IMR-90 (cell line): ENCODE measurements at regions not wholly inside any gene's neighbourhood (a gene's known extent, or its start where the extent isn't known, plus 50 kb on each side); places are given as distances from the start of the nearest gene placed in this dataset.

Source experiments
- ATAC-seq: fragments of 200-7000 bp; cut with Tn5 transposase; 2 replicates; pipeline ENCODE4 v1.9.1; 2020; ENCODE audit warnings: low read depth, mild to moderate bottlenecking, moderate library complexity
- BruUV-seq: library from RNA; stranded (reverse); fragments of 400-500 nt; replicated peaks from 2 replicates; lab custom pipeline; 2021; lab: Mats Ljungman, UMichigan
- CTCF ChIA-PET: fragments of 300-600 bp; formaldehyde crosslinking; extraction: SDS; loops from one replicate; lab custom pipeline; 2021; ENCODE audit warnings: antibody characterized with exemption; lab: Yijun Ruan, JAX
- POLR2A ChIA-PET: fragments of 300-600 bp; sonication (Branson Sonifier 250); formaldehyde crosslinking; loops from one replicate; lab custom pipeline; 2022; ENCODE audit warnings: antibody characterized with exemption; ENCODE audit not compliant: unreplicated experiment; lab: Charles Lee
- DNase-seq: peaks from one replicate; pipeline ENCODE4 v3.0.0; 2013
- H2AFZ ChIP-seq: replicated peaks from 2 replicates; pipeline ENCODE3; 2013; ENCODE audit warnings: low read length, mild to moderate bottlenecking; ENCODE audit not compliant: poor library complexity
- H2AK5ac ChIP-seq: 2 replicates; pipeline ENCODE4 v1.6.1; 2013; ENCODE audit warnings: low read depth, low read length, inconsistent platforms
- H2AK9ac ChIP-seq: replicated peaks from 2 replicates; pipeline ENCODE3; 2013; ENCODE audit warnings: mild to moderate bottlenecking, low read depth, low read length, moderate library complexity; ENCODE audit not compliant: poor library complexity
- H2BK120ac ChIP-seq: 2 replicates; pipeline ENCODE4 v1.6.1; 2013; ENCODE audit warnings: low read depth, low read length, inconsistent platforms
- H2BK15ac ChIP-seq: 3 replicates; pipeline ENCODE4 v1.6.1; 2013; ENCODE audit warnings: low read depth, low read length, inconsistent platforms
- H2BK20ac ChIP-seq: 2 replicates; pipeline ENCODE4 v1.6.1; 2013; ENCODE audit warnings: low read depth, mild to moderate bottlenecking, inconsistent platforms, low read length, moderate library complexity
- H2BK5ac ChIP-seq: 2 replicates; pipeline ENCODE4 v1.6.1; 2013; ENCODE audit warnings: mild to moderate bottlenecking, low read depth, low read length, inconsistent platforms; ENCODE audit not compliant: poor library complexity, severe bottlenecking
- H3K14ac ChIP-seq: replicated peaks from 2 replicates; pipeline ENCODE4 v1.6.1; 2013; ENCODE audit warnings: low read depth, low read length, inconsistent platforms
- H3K18ac ChIP-seq: 2 replicates; pipeline ENCODE4 v1.6.1; 2013; ENCODE audit warnings: low read depth, low read length, control low read depth
- H3K23ac ChIP-seq: 2 replicates; pipeline ENCODE4 v1.6.1; 2013; ENCODE audit warnings: low read depth, low read length, inconsistent platforms
- H3K27ac ChIP-seq: 2 replicates; pipeline ENCODE4 v1.5.1; 2013; ENCODE audit warnings: mild to moderate bottlenecking, control low read depth, low read length; ENCODE audit not compliant: insufficient read depth
- H3K27me3 ChIP-seq: 2 replicates; pipeline ENCODE4 v1.6.1; 2013; ENCODE audit warnings: low read length; ENCODE audit not compliant: control insufficient read depth, insufficient read depth
- H3K36me3 ChIP-seq: 2 replicates; pipeline ENCODE4 v1.6.1; 2013; ENCODE audit warnings: low read length, mixed read lengths; ENCODE audit not compliant: control insufficient read depth, insufficient read depth
- H3K4ac ChIP-seq: 2 replicates; pipeline ENCODE4 v1.6.1; 2013; ENCODE audit warnings: low read depth, low read length, inconsistent platforms
- H3K4me1 ChIP-seq: 2 replicates; pipeline ENCODE4 v1.6.1; 2013; ENCODE audit warnings: low read length, mixed read lengths; ENCODE audit not compliant: control insufficient read depth, insufficient read depth
- H3K4me2 ChIP-seq: 2 replicates; pipeline ENCODE4 v1.6.1; 2013; ENCODE audit warnings: low read depth, mild to moderate bottlenecking, control low read depth, low read length, moderate library complexity
- H3K4me3 ChIP-seq: 2 replicates; pipeline ENCODE4 v1.5.1; 2013; ENCODE audit warnings: low read depth, mild to moderate bottlenecking, control low read depth, low read length, moderate library complexity; ENCODE audit not compliant: insufficient read depth
- H3K56ac ChIP-seq: 2 replicates; pipeline ENCODE4 v1.6.1; 2013; ENCODE audit warnings: low read length, inconsistent platforms; ENCODE audit not compliant: insufficient read depth; ENCODE audit errors: extremely low read depth
- H3K79me1 ChIP-seq, 2 experiments: 2 replicates each; pipeline ENCODE4 v1.6.1; 2013; ENCODE audit warnings: low read length in 2 of 2, inconsistent platforms in 1 of 2, low read depth in 1 of 2
- H3K9ac ChIP-seq: 2 replicates; pipeline ENCODE4 v1.6.1; 2013; ENCODE audit warnings: low read depth, low read length, control low read depth
- H3K9me1 ChIP-seq: 2 replicates; pipeline ENCODE4 v1.6.1; 2013; ENCODE audit warnings: low read length, inconsistent platforms; ENCODE audit not compliant: insufficient read depth
- H3K9me3 ChIP-seq: 2 replicates; pipeline ENCODE4 v1.6.1; 2013; ENCODE audit warnings: low read length; ENCODE audit not compliant: control insufficient read depth, insufficient read depth
- H4K20me1 ChIP-seq: 2 replicates; pipeline ENCODE4 v1.6.1; 2013; ENCODE audit warnings: low read length, inconsistent platforms; ENCODE audit not compliant: insufficient read depth
- H4K5ac ChIP-seq: 2 replicates; pipeline ENCODE4 v1.6.1; 2013; ENCODE audit warnings: mild to moderate bottlenecking, low read depth, low read length, control low read depth
- H4K8ac ChIP-seq, 2 experiments: 2 replicates each; pipeline ENCODE4 v1.6.1; 2013; ENCODE audit warnings: low read depth in 2 of 2, low read length in 2 of 2, control low read depth in 1 of 2, inconsistent platforms in 1 of 2
- H4K91ac ChIP-seq: 2 replicates; pipeline ENCODE4 v1.6.1; 2013; ENCODE audit warnings: low read depth, low read length, inconsistent platforms; ENCODE audit not compliant: insufficient read depth
- BHLHE40 ChIP-seq: fragments of 150-350 bp; IDR thresholded peaks from 2 replicates; pipeline ENCODE4 v1.6.1; 2016; ENCODE audit warnings: mild to moderate bottlenecking, low read depth, low read length
- CEBPB ChIP-seq: IDR thresholded peaks from 2 replicates; pipeline ENCODE4 v1.6.1; 2012; ENCODE audit warnings: low read depth, low read length, improper control_type of control experiment
- CHD1 ChIP-seq: IDR thresholded peaks from 2 replicates; pipeline ENCODE4 v1.6.1; 2012; ENCODE audit warnings: low read depth, low read length, improper control_type of control experiment
- CTCF ChIP-seq: conservative IDR thresholded peaks from 2 replicates; pipeline ENCODE4 v1.5.1; 2012; ENCODE audit warnings: mild to moderate bottlenecking, low read depth, low read length, improper control_type of control experiment
- ELK1 ChIP-seq: fragments of 150-350 bp; IDR thresholded peaks from 2 replicates; pipeline ENCODE4 v1.6.1; 2016; ENCODE audit warnings: low read depth, mild to moderate bottlenecking, low read length, moderate library complexity, borderline replicate concordance
- FOS ChIP-seq: fragments of 150-350 bp; IDR thresholded peaks from 2 replicates; pipeline ENCODE4 v1.6.1; 2016; ENCODE audit warnings: low read depth, low read length
- MAFK ChIP-seq: IDR thresholded peaks from 2 replicates; pipeline ENCODE4 v1.6.1; 2012; ENCODE audit warnings: low read depth, low read length, improper control_type of control experiment
- MAZ ChIP-seq: IDR thresholded peaks from 2 replicates; pipeline ENCODE4 v1.6.1; 2012; ENCODE audit warnings: low read depth, mild to moderate bottlenecking, low read length, improper control_type of control experiment, moderate library complexity, borderline replicate concordance
- MXI1 ChIP-seq: IDR thresholded peaks from 2 replicates; pipeline ENCODE4 v1.6.1; 2012; ENCODE audit warnings: low read depth, mild to moderate bottlenecking, low read length, moderate library complexity, borderline replicate concordance
- NFE2L2 ChIP-seq: fragments of 150-350 bp; IDR thresholded peaks from 2 replicates; pipeline ENCODE4 v1.6.1; 2016; ENCODE audit warnings: low read depth, mild to moderate bottlenecking, low read length
- POLR2A ChIP-seq: IDR thresholded peaks from 2 replicates; pipeline ENCODE4 v1.6.1; 2012; ENCODE audit warnings: mild to moderate bottlenecking, low read depth, low read length
- RAD21 ChIP-seq: IDR thresholded peaks from 2 replicates; pipeline ENCODE4 v1.6.1; 2012; ENCODE audit warnings: low read length, improper control_type of control experiment
- RCOR1 ChIP-seq: IDR thresholded peaks from 2 replicates; pipeline ENCODE4 v1.6.1; 2012; ENCODE audit warnings: mild to moderate bottlenecking, low read length, improper control_type of control experiment; ENCODE audit not compliant: insufficient replicate concordance
- RFX5 ChIP-seq: IDR thresholded peaks from 2 replicates; pipeline ENCODE4 v1.8.0; 2012; ENCODE audit warnings: low read depth, mild to moderate bottlenecking, low read length, moderate library complexity
- SMC3 ChIP-seq: fragments of 150-350 bp; IDR thresholded peaks from 2 replicates; pipeline ENCODE4 v1.6.1; 2016; ENCODE audit warnings: low read depth, mild to moderate bottlenecking, antibody characterized with exemption, low read length, moderate library complexity
- USF2 ChIP-seq: fragments of 150-350 bp; IDR thresholded peaks from 2 replicates; pipeline ENCODE4 v1.6.1; 2017; ENCODE audit warnings: mild to moderate bottlenecking, antibody characterized with exemption, low read length, low read depth
- dilution Hi-C: fragments of 300-500 bp; cut with HindIII; formaldehyde crosslinking; loops from one replicate; pipeline ENCODE4 v1.14.3; 2018; ENCODE audit warnings: low sequenced_read_pairs; ENCODE audit not compliant: unreplicated experiment
- in situ Hi-C: fragments of 300-500 bp; cut with MboI; formaldehyde crosslinking; loops from 3 replicates; pipeline ENCODE4 v1.14.3; 2019; ENCODE audit warnings: low sequenced_read_pairs, inconsistent platforms, mixed read lengths
- intact Hi-C: fragments of 100-400 bp; cut with micrococcal nuclease; formaldehyde crosslinking; loops from 2 replicates; pipeline ENCODE4 v1.10.0; 2022

GRCh38 chr1:56123421-56123820, 455.9 kb downstream of the PLPP3 start:
- BruUV-seq = no TSS peak
- Histone ChIP-seq H3K27ac (no peak overlapping the region), H3K79me1 (no peaks in the 10 kb centered on the region), H3K56ac (no peak overlapping the region), H2BK120ac (no peak overlapping the region), H3K9me1 (no peaks in the 10 kb centered on the region; the same call in 1 of the 2 replicates), H3K27me3 (no peaks in the 10 kb centered on the region), H4K20me1 (no peaks in the 10 kb centered on the region), H2BK20ac (no peak overlapping the region), H2AK9ac (no peak overlapping the region), H3K23ac (no peak overlapping the region), H3K36me3 (no peaks in the 10 kb centered on the region), H4K5ac (no peak overlapping the region), H2AFZ (no peak overlapping the region), H3K14ac (no peak overlapping the region), H2AK5ac (no peak overlapping the region), H3K9me3 (no peaks in the 10 kb centered on the region), H2BK5ac (no peak overlapping the region), H3K9ac (no peak overlapping the region), H2BK15ac (no peak overlapping the region), H4K8ac (no peak overlapping the region), H3K18ac (no peak overlapping the region), H3K4me2 (no peak overlapping the region), H4K91ac (no peak overlapping the region), H3K4ac (no peak overlapping the region), H3K4me3 (no peak overlapping the region), H3K4me1 (no peaks in the 10 kb centered on the region)
- ATAC-seq (no peak; the same call in 1 of the 2 replicates), DNase-seq (peak; percentile 74)
- dilution Hi-C loops = no loop called here
- intact Hi-C loops = no loop called here
- TF ChIP-seq RCOR1 = no peak
- no peak for TF ChIP-seq FOS
- TF ChIP-seq SMC3 = no peak
- TF ChIP-seq POLR2A = no peak
- no peak for TF ChIP-seq BHLHE40
- TF ChIP-seq MAZ = no peak
- TF ChIP-seq RFX5 = no peak
- no peak for TF ChIP-seq CEBPB
- TF ChIP-seq MXI1 = no peak
- no peak for TF ChIP-seq ELK1
- TF ChIP-seq NFE2L2 = no peak
- TF ChIP-seq CHD1 = no peak
- TF ChIP-seq MAFK = no peak
- TF ChIP-seq RAD21 = no peak
- TF ChIP-seq CTCF = no peak
- TF ChIP-seq USF2 = no peak
- POLR2A ChIA-PET = no interaction called here
- CTCF ChIA-PET = no interaction called here
- in situ Hi-C loops = no loop called here
